ENCODE measurements at regions not wholly inside any gene's neighbourhood (a gene's known extent, or its start where the extent isn't known, plus 50 kb on each side); places are given as distances from the start of the nearest gene placed in this dataset.

- Histone ChIP-seq H4K20me1 (no peaks in the 10 kb centered on the region), H3K27ac (no peak overlapping the region), H3K4me1 (peaks cover 3 to 27% (median 8%) of the 10 kb centered on the region in 10 experiments; a peak in 19 of 20 replicates), H3K4me2 (no peak overlapping the region), H3K9me3 (replicated peaks in 1 of 11) (0 out of 22 replicates have a peak, but pooled peaks cover 0 to 6% (median 0%) of the 10 kb centered on the region in 11 experiments), H3K9ac (no peak overlapping the region), H3K36me3 (no peaks in the 10 kb centered on the region), H3K4me3 (no peak overlapping the region), H3K27me3 (no peaks in the 10 kb centered on the region)
- TF ChIP-seq Cebpa-rat (IDR thresholded peaks at IDR 0.05) = no peak
Observed at GRCh38 chr5:13408616-13409015, 535.9 kb downstream of the DNAH5 start.

GRCh38 chr5:13403351-13403750 lies 541.1 kb downstream of the DNAH5 start:
- Histone ChIP-seq H3K4me1 (peaks cover 34 to 70% (median 47%) of the 10 kb centered on the region in 10 experiments), H3K9ac (no peak overlapping the region), H3K9me3 (replicated peaks in 1 of 11) (0 out of 22 replicates have a peak, but pooled peaks cover 0 to 3% (median 0%) of the 10 kb centered on the region in 11 experiments), H3K27ac (peak overlapping the region in 4 of 11 experiments; percentile 46 to 73 (median 52); a peak in 9 of 22 replicates), H3K4me3 (no peak overlapping the region), H3K4me2 (peak overlapping the region; percentile 17 to 85 (median 65); a peak in 20 of 22 replicates), H3K27me3 (no peaks in the 10 kb centered on the region), H3K36me3 (no peaks in the 10 kb centered on the region), H4K20me1 (no peaks in the 10 kb centered on the region; a peak in 1 of 22 replicates)
- no peak for TF ChIP-seq Cebpa-rat (IDR thresholded peaks at IDR 0.05)

DNA sequence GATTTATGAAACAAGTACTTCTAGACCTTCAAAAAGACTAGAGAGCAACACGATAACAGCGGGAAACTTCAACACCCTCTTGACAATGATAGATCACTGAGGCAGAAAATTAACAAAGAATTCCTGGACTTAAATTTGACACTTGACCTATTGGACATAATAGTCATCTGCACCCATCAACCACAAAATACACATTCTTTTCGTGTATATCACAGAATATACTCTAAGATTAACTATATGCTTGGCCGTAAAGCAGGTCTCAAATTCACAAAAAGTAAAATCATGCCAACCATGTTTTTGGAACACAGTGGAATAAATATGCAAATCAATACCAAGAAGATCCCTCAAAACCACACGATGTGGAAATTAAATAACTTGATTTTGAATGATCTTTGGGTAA lies 559.4 kb downstream of the DNAH5 start:
- no peak for TF ChIP-seq Cebpa-rat (IDR thresholded peaks at IDR 0.05)
- Histone ChIP-seq H3K27ac (no peak overlapping the region), H3K4me3 (no peak overlapping the region), H3K36me3 (no peaks in the 10 kb centered on the region), H3K9me3 (replicated peaks in 1 of 11) (peaks cover 14 to 52% (median 32%) of the 10 kb centered on the region in 11 experiments), H3K4me2 (no peak overlapping the region), H3K4me1 (no peaks in the 10 kb centered on the region), H3K27me3 (no peaks in the 10 kb centered on the region), H4K20me1 (no peaks in the 10 kb centered on the region), H3K9ac (no peak overlapping the region)

DNA sequence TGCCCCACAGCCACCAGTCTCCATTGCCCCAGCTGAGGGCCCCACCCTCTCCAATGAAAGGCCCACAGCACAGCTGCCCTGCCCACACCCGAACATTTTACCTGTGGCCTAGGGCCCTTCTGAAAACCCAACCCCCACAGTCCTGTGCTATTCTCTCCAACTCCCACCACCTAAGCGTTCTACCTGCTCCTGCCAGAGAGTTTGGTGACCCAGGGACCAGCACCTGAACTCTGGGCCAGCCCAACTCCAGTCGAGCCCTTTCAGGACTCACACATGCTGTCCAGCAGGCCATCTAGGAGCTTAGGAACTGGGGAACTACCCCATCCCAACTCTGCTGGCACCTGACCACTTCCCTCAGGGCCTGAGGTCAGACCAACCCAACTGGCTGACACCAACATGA lies 562.3 kb downstream of the DNAH5 start:
- Histone ChIP-seq H4K20me1 (no peaks in the 10 kb centered on the region), H3K4me1 (no peaks in the 10 kb centered on the region), H3K4me2 (no peak overlapping the region), H3K4me3 (no peak overlapping the region), H3K36me3 (no peaks in the 10 kb centered on the region), H3K27me3 (no peaks in the 10 kb centered on the region), H3K27ac (no peak overlapping the region), H3K9ac (no peak overlapping the region), H3K9me3 (replicated peaks in 1 of 11) (peaks cover 0 to 31% (median 15%) of the 10 kb centered on the region in 11 experiments; a peak in 18 of 22 replicates)
- TF ChIP-seq Cebpa-rat (IDR thresholded peaks at IDR 0.05) = no peak

DNA sequence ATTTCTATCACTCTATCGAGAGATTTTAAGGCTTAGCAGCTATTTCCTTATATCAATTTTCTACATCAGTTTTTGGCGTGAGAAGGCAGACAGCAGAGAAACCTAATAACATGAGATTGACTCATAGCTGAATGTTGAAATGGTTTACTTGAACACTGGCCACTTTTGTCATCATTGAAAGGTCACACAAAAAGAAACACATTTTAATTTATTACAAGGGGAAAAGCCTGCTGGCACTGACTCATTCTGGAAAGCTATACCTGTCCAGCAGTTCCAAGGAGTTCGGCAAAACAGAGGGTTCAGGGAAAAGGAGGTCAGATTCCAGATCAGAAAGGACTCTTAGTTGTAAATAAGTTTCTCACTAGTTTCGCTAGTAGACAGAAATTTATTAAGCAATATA lies 566.4 kb downstream of the DNAH5 start:
- H3K4me2 ChIP-seq = no peak overlapping the region
- peaks cover 0 to 17% (median 7%) of the 10 kb centered on the region in 11 experiments; a peak in 8 of 22 replicates for H3K9me3 ChIP-seq (replicated peaks in 1 of 11)
- no peaks in the 10 kb centered on the region for H3K4me1 ChIP-seq

DNA sequence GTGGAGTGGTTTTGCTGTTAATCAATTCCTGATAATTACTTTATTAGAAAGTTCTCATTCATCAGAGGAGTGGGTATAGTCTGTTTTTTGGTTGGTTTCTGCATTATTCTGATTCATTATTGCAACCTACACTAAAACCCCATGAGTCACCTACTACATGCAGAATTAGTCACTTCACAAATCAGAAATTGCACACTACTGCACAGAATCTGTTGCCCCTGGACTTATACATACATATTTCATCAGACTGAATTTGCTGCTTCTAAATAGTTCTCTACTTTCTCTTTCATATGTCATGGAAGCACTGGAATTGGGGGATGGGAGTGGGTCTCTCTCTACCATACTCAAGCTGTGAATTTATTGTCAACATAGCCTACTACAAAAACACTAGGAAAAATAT lies 585.1 kb downstream of the DNAH5 start:
- Histone ChIP-seq H3K9me3 (replicated peaks in 1 of 11) (no peaks in the 10 kb centered on the region), H3K4me1 (no peaks in the 10 kb centered on the region), H3K27ac (no peak overlapping the region), H3K9ac (no peak overlapping the region), H3K4me2 (no peak overlapping the region), H4K20me1 (no peaks in the 10 kb centered on the region), H3K4me3 (no peak overlapping the region), H3K36me3 (no peaks in the 10 kb centered on the region), H3K27me3 (no peaks in the 10 kb centered on the region)
- TF ChIP-seq Cebpa-rat (IDR thresholded peaks at IDR 0.05) = no peak

More for the DNA sequence above, 566.4 kb downstream of the DNAH5 start:
- Histone ChIP-seq H3K27me3 (no peaks in the 10 kb centered on the region), H3K36me3 (no peaks in the 10 kb centered on the region), H4K20me1 (no peaks in the 10 kb centered on the region), H3K9ac (no peak overlapping the region), H3K4me3 (no peak overlapping the region), H3K27ac (no peak overlapping the region)
- TF ChIP-seq Cebpa-rat (IDR thresholded peaks at IDR 0.05) = no peak

- H3K36me3 ChIP-seq = no peaks in the 10 kb centered on the region
- no peaks in the 10 kb centered on the region for H4K20me1 ChIP-seq
- H3K27me3 ChIP-seq = no peaks in the 10 kb centered on the region
- no peaks in the 10 kb centered on the region for H3K9me3 ChIP-seq (replicated peaks in 1 of 11)
- H3K4me2 ChIP-seq = no peak overlapping the region
- H3K9ac ChIP-seq = no peak overlapping the region
- H3K4me3 ChIP-seq = no peak overlapping the region
- H3K27ac ChIP-seq = no peak overlapping the region
- H3K4me1 ChIP-seq = no peaks in the 10 kb centered on the region
- no peak for TF ChIP-seq Cebpa-rat (IDR thresholded peaks at IDR 0.05)
Observed at GRCh38 chr5:13358342-13358741, 586.1 kb downstream of the DNAH5 start.

- Histone ChIP-seq H3K36me3 (no peaks in the 10 kb centered on the region), H3K27me3 (no peaks in the 10 kb centered on the region), H3K4me1 (no peaks in the 10 kb centered on the region), H3K9me3 (replicated peaks in 1 of 11) (no peaks in the 10 kb centered on the region), H3K27ac (no peak overlapping the region), H4K20me1 (no peaks in the 10 kb centered on the region), H3K9ac (no peak overlapping the region), H3K4me2 (no peak overlapping the region), H3K4me3 (no peak overlapping the region)
- TF ChIP-seq Cebpa-rat (IDR thresholded peaks at IDR 0.05) = no peak
Observed at GRCh38 chr5:13357929-13358328, 586.6 kb downstream of the DNAH5 start.

DNA sequence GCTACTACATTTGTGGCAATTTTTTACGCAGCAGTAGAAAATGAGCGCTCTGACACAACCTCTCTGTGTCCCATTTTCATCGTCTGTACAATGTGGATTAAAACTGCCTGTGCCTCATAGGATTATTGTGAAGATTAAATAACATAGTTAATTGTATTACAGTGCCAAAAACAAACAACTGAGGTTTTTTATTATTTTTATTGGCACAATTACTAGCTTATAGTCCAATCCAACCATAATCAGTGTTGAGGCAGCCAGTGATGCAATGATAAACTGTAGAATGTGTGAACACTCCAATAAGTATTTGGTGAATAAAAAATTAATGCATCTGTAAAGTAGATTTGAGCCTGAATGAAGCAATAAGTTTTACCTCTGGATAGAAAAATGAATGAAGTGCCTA lies 588.3 kb downstream of the DNAH5 start:
- Histone ChIP-seq H3K36me3 (no peaks in the 10 kb centered on the region), H3K27me3 (no peaks in the 10 kb centered on the region), H3K4me1 (no peaks in the 10 kb centered on the region), H3K4me3 (no peak overlapping the region), H3K9me3 (replicated peaks in 1 of 11) (no peaks in the 10 kb centered on the region), H3K9ac (no peak overlapping the region), H3K4me2 (no peak overlapping the region), H3K27ac (no peak overlapping the region), H4K20me1 (no peaks in the 10 kb centered on the region)
- TF ChIP-seq Cebpa-rat (IDR thresholded peaks at IDR 0.05) = no peak

DNA sequence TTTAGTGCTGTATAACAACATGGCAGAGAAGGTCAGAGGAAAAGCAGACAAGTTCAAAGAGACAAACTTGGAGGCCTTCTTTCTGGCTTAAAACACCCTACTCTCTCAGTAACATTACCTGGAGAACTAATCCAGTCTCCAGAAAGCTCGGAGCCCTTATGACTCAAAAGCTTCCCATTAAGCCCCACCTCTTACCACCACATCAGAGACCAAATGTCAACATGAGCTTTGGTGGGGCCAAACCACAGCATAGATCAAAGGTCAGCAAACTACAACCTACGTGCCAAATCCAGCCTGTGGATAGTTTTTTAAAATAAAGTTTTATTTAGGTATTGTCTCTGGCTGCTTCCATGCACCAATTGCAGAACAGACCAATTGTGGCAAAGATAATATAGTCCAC lies 589.9 kb downstream of the DNAH5 start:
- Histone ChIP-seq H3K4me3 (no peak overlapping the region), H3K9me3 (replicated peaks in 1 of 11) (no peaks in the 10 kb centered on the region), H4K20me1 (no peaks in the 10 kb centered on the region), H3K36me3 (no peaks in the 10 kb centered on the region), H3K27ac (no peak overlapping the region), H3K27me3 (no peaks in the 10 kb centered on the region), H3K4me1 (no peaks in the 10 kb centered on the region), H3K9ac (no peak overlapping the region), H3K4me2 (no peak overlapping the region)
- TF ChIP-seq Cebpa-rat (IDR thresholded peaks at IDR 0.05) = no peak
